Central memory CD8-positive, alpha-beta T cell (primary cell): ENCODE measurements at regions not wholly inside any gene's neighbourhood (a gene's known extent, or its start where the extent isn't known, plus 50 kb on each side); places are given as distances from the start of the nearest gene placed in this dataset.

Experiments used
- ATAC-seq: fragments of 150-1000 bp; cut with Tn5 transposase; replicated peaks from 2 replicates; pipeline ENCODE4 v1.10.0; 2022; ENCODE audit warnings: mild to moderate bottlenecking, moderate FRiP score, moderate number of reproducible peaks; ENCODE audit not compliant: poor library complexity, severe bottlenecking; ENCODE audit errors: extremely low read depth
- DNase-seq, 2 donors: peaks; one replicate each; pipeline ENCODE4 v3.0.0; 2021; ENCODE audit warnings: low spot score in 2 of 2
- H3K27ac Mint-ChIP-seq: one replicate; pipeline ENCODE4 v1.8.0; 2022; ENCODE audit warnings: low read depth, mild to moderate bottlenecking, moderate library complexity, mixed read lengths
- H3K27me3 Mint-ChIP-seq: one replicate; pipeline ENCODE4 v1.8.0; 2022; ENCODE audit warnings: mixed read lengths
- H3K36me3 Mint-ChIP-seq: one replicate; pipeline ENCODE4 v1.8.0; 2022; ENCODE audit warnings: mild to moderate bottlenecking, moderate library complexity, mixed read lengths; ENCODE audit not compliant: insufficient read depth
- H3K4me1 Mint-ChIP-seq: one replicate; pipeline ENCODE4 v1.8.0; 2022; ENCODE audit warnings: mixed read lengths
- H3K4me3 Mint-ChIP-seq: one replicate; pipeline ENCODE4 v1.8.0; 2022; ENCODE audit warnings: mild to moderate bottlenecking, moderate library complexity, mixed read lengths
- H3K9me3 Mint-ChIP-seq: one replicate; pipeline ENCODE4 v1.8.0; 2022; ENCODE audit warnings: mixed read lengths

DNA sequence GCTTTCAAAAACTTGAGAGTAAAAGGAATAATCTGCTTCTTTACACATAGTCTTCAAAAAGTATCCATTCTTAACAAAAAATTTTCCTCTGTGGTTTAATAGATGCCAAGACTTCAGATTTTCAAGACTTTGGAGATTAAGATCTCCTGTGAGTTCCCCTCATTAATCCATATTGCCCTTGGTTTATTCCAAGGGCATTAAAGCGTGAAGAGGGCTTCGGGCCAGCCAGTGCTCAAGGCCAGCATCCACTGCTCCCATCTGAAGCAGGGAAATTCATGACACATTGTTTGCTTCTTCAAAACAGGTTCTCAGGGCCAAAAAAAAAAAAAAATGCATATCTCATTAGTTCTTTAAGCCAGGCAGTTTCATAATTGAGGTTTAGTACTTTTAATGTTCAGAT is 137.3 kb upstream of the RHOBTB1 start:
- ATAC-seq (no peak), DNase-seq (no peak)
- Mint-ChIP-seq H3K27me3 (peaks cover 24% of the 10 kb centered on the region), H3K4me3 (no peak overlapping the region), H3K27ac (no peak overlapping the region), H3K4me1 (no peaks in the 10 kb centered on the region), H3K9me3 (peaks cover 7% of the 10 kb centered on the region), H3K36me3 (peaks cover 2% of the 10 kb centered on the region)

- H3K4me3 Mint-ChIP-seq: no peak overlapping the region
- H3K4me1 Mint-ChIP-seq: no peaks in the 10 kb centered on the region
- H3K27ac Mint-ChIP-seq: no peak overlapping the region
- peaks cover 2% of the 10 kb centered on the region for H3K36me3 Mint-ChIP-seq
- DNase-seq (no peak), ATAC-seq (no peak)
- H3K27me3 Mint-ChIP-seq: peaks cover 16% of the 10 kb centered on the region
- no peaks in the 10 kb centered on the region for H3K9me3 Mint-ChIP-seq
These were observed 134.7 kb upstream of the RHOBTB1 start for GRCh38 chr10:61078542-61079275.

- Mint-ChIP-seq H3K9me3 (no peaks in the 10 kb centered on the region), H3K4me1 (no peaks in the 10 kb centered on the region), H3K27me3 (peaks cover 25% of the 10 kb centered on the region), H3K4me3 (no peak overlapping the region), H3K36me3 (peaks cover 2% of the 10 kb centered on the region), H3K27ac (no peak overlapping the region)
- DNase-seq (no peak), ATAC-seq (no peak)
These were observed 132.7 kb upstream of the RHOBTB1 start for GRCh38 chr10:61076572-61077114.

DNA sequence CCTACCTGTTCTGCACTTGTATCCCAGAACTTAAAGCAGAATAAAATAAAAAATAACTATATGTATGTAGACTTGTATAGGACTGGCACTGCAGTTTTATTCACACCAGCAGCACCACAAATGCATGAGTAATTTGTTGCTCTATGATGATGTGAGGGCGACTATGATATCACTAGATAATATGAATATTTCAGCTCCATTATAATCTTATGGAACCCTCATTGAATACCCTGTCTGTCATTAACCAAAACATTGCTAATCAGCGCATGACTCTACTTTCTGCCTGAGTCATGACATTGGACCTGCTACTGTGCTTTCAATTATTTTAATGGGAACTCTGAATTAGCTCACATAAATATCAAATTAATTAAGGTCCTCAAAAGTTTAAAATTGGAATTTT is 129.4 kb upstream of the RHOBTB1 start:
- Mint-ChIP-seq H3K27ac (no peak overlapping the region), H3K4me1 (no peaks in the 10 kb centered on the region), H3K36me3 (peaks cover 2% of the 10 kb centered on the region), H3K9me3 (peaks cover 5% of the 10 kb centered on the region), H3K27me3 (peaks cover 35% of the 10 kb centered on the region), H3K4me3 (no peak overlapping the region)
- ATAC-seq (no peak), DNase-seq (no peak)

DNA sequence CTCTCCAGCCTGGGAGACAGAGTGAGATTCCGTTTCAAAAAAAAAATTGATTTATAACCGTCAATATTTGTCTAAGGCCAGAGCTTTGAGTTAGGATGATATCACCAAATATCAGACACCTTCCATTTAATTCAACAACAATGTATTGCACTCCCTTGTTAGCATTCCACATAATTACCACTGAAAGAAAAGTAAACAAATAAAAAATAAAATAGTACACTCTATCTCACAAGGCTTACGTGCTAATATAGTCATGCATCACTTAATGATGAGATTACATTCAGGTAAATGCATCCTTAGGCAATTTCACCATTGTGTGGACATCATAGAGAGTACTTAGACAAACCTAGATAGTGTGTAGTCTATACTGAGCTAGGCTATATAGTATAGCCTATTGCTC is 127.6 kb upstream of the RHOBTB1 start:
- no peak for DNase-seq
- Mint-ChIP-seq H3K4me1 (no peaks in the 10 kb centered on the region), H3K9me3 (peaks cover 5% of the 10 kb centered on the region), H3K4me3 (no peak overlapping the region), H3K27ac (no peak overlapping the region), H3K36me3 (no peaks in the 10 kb centered on the region), H3K27me3 (peaks cover 39% of the 10 kb centered on the region)
- no peak for ATAC-seq

GRCh38 chr10:61068471-61068870 is 124.5 kb upstream of the RHOBTB1 start:
- no peak overlapping the region for H3K4me3 Mint-ChIP-seq
- H3K9me3 Mint-ChIP-seq: peaks cover 5% of the 10 kb centered on the region
- no peaks in the 10 kb centered on the region for H3K36me3 Mint-ChIP-seq
- H3K27me3 Mint-ChIP-seq: peaks cover 34% of the 10 kb centered on the region
- ATAC-seq (no peak), DNase-seq (no peak)
- no peak overlapping the region for H3K27ac Mint-ChIP-seq
- H3K4me1 Mint-ChIP-seq: no peaks in the 10 kb centered on the region

- DNase-seq: no peak
- no peak overlapping the region for H3K4me3 Mint-ChIP-seq
- peaks cover 28% of the 10 kb centered on the region for H3K27me3 Mint-ChIP-seq
- ATAC-seq: no peak
- no peak overlapping the region for H3K27ac Mint-ChIP-seq
- peaks cover 5% of the 10 kb centered on the region for H3K9me3 Mint-ChIP-seq
- no peaks in the 10 kb centered on the region for H3K36me3 Mint-ChIP-seq
- H3K4me1 Mint-ChIP-seq: no peaks in the 10 kb centered on the region
These were observed 123.8 kb upstream of the RHOBTB1 start for GRCh38 chr10:61067671-61068336.

DNA sequence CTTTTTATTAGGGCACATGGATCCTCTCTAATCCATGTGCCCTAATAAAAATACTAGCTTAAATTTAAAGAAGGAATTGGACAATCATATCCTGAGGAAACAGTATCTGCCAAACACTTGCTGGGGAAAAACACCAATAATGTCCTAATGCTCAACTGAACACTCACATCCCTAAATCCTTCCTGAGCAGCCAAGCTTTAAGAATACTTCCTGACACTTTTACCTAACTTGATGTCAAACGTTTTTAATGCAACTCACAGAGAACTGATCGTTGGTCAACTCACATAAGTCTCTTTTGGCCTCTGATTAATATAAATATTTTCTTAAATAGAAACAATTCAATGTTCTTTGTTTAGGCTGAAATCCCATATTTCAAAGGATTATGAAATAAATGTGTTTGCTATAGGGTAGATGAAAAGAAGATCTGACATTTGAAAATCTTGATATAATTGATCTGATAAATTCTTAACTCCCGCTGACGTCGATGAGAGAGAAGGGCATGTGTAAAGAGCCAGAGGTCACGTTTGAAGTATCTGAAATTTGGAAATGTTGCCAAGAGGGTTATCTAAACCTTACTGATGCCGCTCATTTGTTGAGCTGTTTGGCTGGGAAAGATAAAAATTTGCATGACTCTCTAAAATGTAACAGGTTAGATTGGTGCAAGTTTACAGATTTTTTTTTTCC is 122.8 kb upstream of the RHOBTB1 start:
- no peak overlapping the region for H3K4me3 Mint-ChIP-seq
- peaks cover 5% of the 10 kb centered on the region for H3K9me3 Mint-ChIP-seq
- no peaks in the 10 kb centered on the region for H3K4me1 Mint-ChIP-seq
- H3K27ac Mint-ChIP-seq: no peak overlapping the region
- DNase-seq: no peak
- H3K36me3 Mint-ChIP-seq: no peaks in the 10 kb centered on the region
- ATAC-seq: no peak
- peaks cover 25% of the 10 kb centered on the region for H3K27me3 Mint-ChIP-seq

DNA sequence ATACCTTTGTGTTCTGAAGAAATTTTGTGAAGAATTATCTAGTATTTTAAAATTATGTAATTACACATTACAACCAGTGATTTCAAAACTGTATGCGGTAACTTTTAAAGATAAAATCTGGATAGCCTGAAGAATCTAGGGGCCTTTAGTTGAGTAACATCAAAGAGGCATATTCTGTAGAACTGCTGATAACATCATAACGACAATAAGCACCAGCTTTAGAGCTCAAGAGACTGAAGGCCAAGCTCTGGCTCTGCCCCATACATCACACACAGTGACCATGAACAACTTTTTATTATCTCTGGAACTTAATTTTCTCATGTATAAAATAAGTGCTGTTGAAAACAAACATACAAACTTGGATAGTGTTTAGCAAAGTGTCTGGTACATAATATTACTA is 121.1 kb upstream of the RHOBTB1 start:
- no peak overlapping the region for H3K27ac Mint-ChIP-seq
- peaks cover 5% of the 10 kb centered on the region for H3K9me3 Mint-ChIP-seq
- no peak for ATAC-seq
- no peaks in the 10 kb centered on the region for H3K36me3 Mint-ChIP-seq
- no peak for DNase-seq
- H3K4me1 Mint-ChIP-seq: no peaks in the 10 kb centered on the region
- peaks cover 25% of the 10 kb centered on the region for H3K27me3 Mint-ChIP-seq
- H3K4me3 Mint-ChIP-seq: no peak overlapping the region

DNA sequence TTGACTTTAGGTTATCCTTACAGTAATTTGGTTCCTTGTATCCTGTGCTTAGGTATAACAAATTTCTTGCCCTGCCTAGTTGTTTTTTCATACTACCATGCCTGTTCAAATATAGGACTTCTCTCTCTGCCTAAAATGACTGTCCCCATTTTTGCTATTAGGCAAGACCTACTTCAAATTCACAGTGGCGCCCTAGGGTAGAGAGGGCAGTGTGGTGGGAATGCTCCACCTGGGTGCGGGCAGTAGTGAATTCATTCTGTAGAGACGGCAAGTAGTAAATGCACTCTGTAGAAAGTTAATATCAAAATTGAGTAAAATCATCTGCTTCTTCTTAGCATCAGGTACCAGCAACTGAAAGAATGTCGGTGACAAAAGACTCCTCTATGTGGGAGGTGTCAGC is 120.4 kb upstream of the RHOBTB1 start:
- Mint-ChIP-seq H3K27me3 (peaks cover 22% of the 10 kb centered on the region), H3K4me3 (no peak overlapping the region), H3K9me3 (peaks cover 4% of the 10 kb centered on the region), H3K4me1 (no peaks in the 10 kb centered on the region), H3K27ac (no peak overlapping the region), H3K36me3 (no peaks in the 10 kb centered on the region)
- ATAC-seq (no peak), DNase-seq (no peak)

DNA sequence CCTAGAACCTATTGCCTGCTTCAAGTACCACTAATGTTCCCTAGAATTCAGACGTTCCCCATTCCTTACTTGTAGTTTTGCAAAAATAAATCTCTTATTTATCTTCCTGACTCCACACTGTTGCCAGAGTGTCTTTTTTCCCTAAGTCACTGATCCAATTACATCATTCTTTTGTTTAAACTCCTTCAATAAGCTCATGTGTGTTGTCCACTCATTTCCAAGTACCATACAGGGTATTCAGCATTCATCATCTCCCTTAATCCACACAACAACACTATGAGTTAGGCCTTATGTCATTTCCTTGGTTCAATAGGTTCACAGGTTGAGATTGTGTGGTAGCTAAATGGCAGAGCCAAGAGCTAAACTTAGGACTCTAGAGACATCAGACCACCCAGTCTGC is 119.9 kb upstream of the RHOBTB1 start:
- no peak for ATAC-seq
- H3K4me3 Mint-ChIP-seq: no peak overlapping the region
- no peaks in the 10 kb centered on the region for H3K9me3 Mint-ChIP-seq
- H3K36me3 Mint-ChIP-seq: no peaks in the 10 kb centered on the region
- no peak for DNase-seq
- H3K4me1 Mint-ChIP-seq: no peaks in the 10 kb centered on the region
- no peak overlapping the region for H3K27ac Mint-ChIP-seq
- peaks cover 17% of the 10 kb centered on the region for H3K27me3 Mint-ChIP-seq

DNA sequence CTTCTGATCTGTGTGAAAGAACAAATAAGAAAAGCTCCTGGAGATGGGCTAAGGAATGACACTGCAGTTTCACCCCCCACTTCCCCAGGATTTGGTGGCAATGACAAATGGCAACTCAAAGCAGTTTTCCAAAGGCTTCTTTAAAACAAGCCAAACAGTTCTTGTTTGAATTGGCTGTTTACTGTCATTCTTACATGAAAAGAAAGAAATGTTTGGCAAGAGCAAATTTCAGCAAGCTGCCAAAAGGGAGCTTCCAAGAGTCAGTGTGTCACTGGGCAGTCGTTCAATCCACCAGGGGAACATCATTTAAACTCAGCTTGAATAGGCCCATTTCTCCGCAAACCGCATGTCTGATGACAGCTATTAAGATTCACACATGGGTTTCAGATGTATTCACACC is 119.0 kb upstream of the RHOBTB1 start:
- no peak overlapping the region for H3K27ac Mint-ChIP-seq

More for the DNA sequence above, 119.0 kb upstream of the RHOBTB1 start:
- no peak for DNase-seq
- H3K4me3 Mint-ChIP-seq: no peak overlapping the region
- no peaks in the 10 kb centered on the region for H3K4me1 Mint-ChIP-seq
- H3K9me3 Mint-ChIP-seq: no peaks in the 10 kb centered on the region
- H3K27me3 Mint-ChIP-seq: peaks cover 12% of the 10 kb centered on the region
- no peaks in the 10 kb centered on the region for H3K36me3 Mint-ChIP-seq
- no peak for ATAC-seq
